Brain microvascular endothelial cell (primary cell): ENCODE measurements at regions not wholly inside any gene's neighbourhood (a gene's known extent, or its start where the extent isn't known, plus 50 kb on each side); places are given as distances from the start of the nearest gene placed in this dataset.

Source experiments
- DNase-seq: peaks from one replicate; pipeline ENCODE4 v3.0.0-alpha.2; 2020
- H3K27ac ChIP-seq: fragments of 250-450 bp; sonication (Bioruptor Pico); 2 replicates; pipeline ENCODE4 v1.5.1; 2020; ENCODE audit warnings: mild to moderate bottlenecking, moderate library complexity
- H3K27me3 ChIP-seq: fragments of 250-450 bp; sonication (Bioruptor Pico); replicated peaks from 2 replicates; pipeline ENCODE4 v1.5.1; 2020; ENCODE audit warnings: mild to moderate bottlenecking
- H3K36me3 ChIP-seq: fragments of 250-450 bp; sonication (Bioruptor Pico); replicated peaks from 2 replicates; pipeline ENCODE4 v1.5.1; 2020; ENCODE audit warnings: mild to moderate bottlenecking
- H3K4me3 ChIP-seq: 2 replicates; pipeline ENCODE4 v1.5.1; 2011; ENCODE audit warnings: low read depth, mild to moderate bottlenecking, control low read depth, low read length, moderate library complexity
- CTCF ChIP-seq: IDR thresholded peaks from 2 replicates; pipeline ENCODE4 v1.5.1; 2011; ENCODE audit warnings: low read depth, mild to moderate bottlenecking, moderate library complexity, low read length, control low read depth, inconsistent platforms; ENCODE audit errors: missing control alignments
- in situ Hi-C: cut with HindIII; loops from 2 replicates; pipeline ENCODE4 v1.10.0; 2017; ENCODE audit warnings: low sequenced_read_pairs, low pct_ligation_motif_present

- Histone ChIP-seq H3K36me3 (no peaks in the 10 kb centered on the region), H3K27ac (no peak overlapping the region), H3K4me3 (no peak overlapping the region), H3K27me3 (no peaks in the 10 kb centered on the region)
- in situ Hi-C loops, result no loop called here
- no peak for TF ChIP-seq CTCF
- DNase-seq, result no peak
Measured at GRCh38 chr7:80060218-80060806, 74.3 kb upstream of the GNAI1 start.

- TF ChIP-seq CTCF, result no peak
- no peaks in the 10 kb centered on the region for H3K27me3 ChIP-seq
- H3K4me3 ChIP-seq, result no peak overlapping the region
- in situ Hi-C loops, result no loop called here
- H3K36me3 ChIP-seq, result no peaks in the 10 kb centered on the region
- no peak for DNase-seq
- H3K27ac ChIP-seq, result no peak overlapping the region
Measured at GRCh38 chr7:80057488-80057887, 77.1 kb upstream of the GNAI1 start.

- no peak overlapping the region for H3K27ac ChIP-seq
- TF ChIP-seq CTCF, result no peak
- no peak for DNase-seq
- H3K4me3 ChIP-seq, result no peak overlapping the region
- no peaks in the 10 kb centered on the region for H3K27me3 ChIP-seq
- in situ Hi-C loops, result no loop called here
- H3K36me3 ChIP-seq, result no peaks in the 10 kb centered on the region
Measured at GRCh38 chr7:80054356-80054755, 80.3 kb upstream of the GNAI1 start.

- no peak overlapping the region for H3K4me3 ChIP-seq
- H3K27me3 ChIP-seq, result no peaks in the 10 kb centered on the region
- no peak for TF ChIP-seq CTCF
- H3K27ac ChIP-seq, result no peak overlapping the region
- no peak for DNase-seq
- H3K36me3 ChIP-seq, result no peaks in the 10 kb centered on the region
- in situ Hi-C loops, result no loop called here
Measured at GRCh38 chr7:80053124-80053523, 81.5 kb upstream of the GNAI1 start.

- DNase-seq, result no peak
- H3K36me3 ChIP-seq, result no peaks in the 10 kb centered on the region
- in situ Hi-C loops, result no loop called here
- H3K27me3 ChIP-seq, result no peaks in the 10 kb centered on the region
- H3K27ac ChIP-seq, result no peak overlapping the region
- H3K4me3 ChIP-seq, result no peak overlapping the region
- TF ChIP-seq CTCF, result no peak
Measured at GRCh38 chr7:80047856-80048459, 86.7 kb upstream of the GNAI1 start.

GRCh38 chr7:80047032-80047431 is 87.6 kb upstream of the GNAI1 start:
- H3K27ac ChIP-seq, result no peak overlapping the region
- in situ Hi-C loops, result no loop called here

More at GRCh38 chr7:80047032-80047431, 87.6 kb upstream of the GNAI1 start:
- Histone ChIP-seq H3K27me3 (no peaks in the 10 kb centered on the region), H3K36me3 (no peaks in the 10 kb centered on the region), H3K4me3 (no peak overlapping the region)
- DNase-seq, result no peak
- TF ChIP-seq CTCF, result no peak
